SH-SY5Y (cell line): ENCODE measurements at regions not wholly inside any gene's neighbourhood (a gene's known extent, or its start where the extent isn't known, plus 50 kb on each side); places are given as distances from the start of the nearest gene placed in this dataset.

ENCODE experiments used
- GATA2 ChIP-seq: IDR thresholded peaks from 2 replicates; pipeline ENCODE4 v1.6.1; 2011; ENCODE audit warnings: mild to moderate bottlenecking, low read depth, low read length
- GATA3 ChIP-seq: IDR thresholded peaks from 2 replicates; pipeline ENCODE4 v1.6.1; 2011; ENCODE audit warnings: low read depth, mild to moderate bottlenecking, low read length, moderate library complexity

DNA sequence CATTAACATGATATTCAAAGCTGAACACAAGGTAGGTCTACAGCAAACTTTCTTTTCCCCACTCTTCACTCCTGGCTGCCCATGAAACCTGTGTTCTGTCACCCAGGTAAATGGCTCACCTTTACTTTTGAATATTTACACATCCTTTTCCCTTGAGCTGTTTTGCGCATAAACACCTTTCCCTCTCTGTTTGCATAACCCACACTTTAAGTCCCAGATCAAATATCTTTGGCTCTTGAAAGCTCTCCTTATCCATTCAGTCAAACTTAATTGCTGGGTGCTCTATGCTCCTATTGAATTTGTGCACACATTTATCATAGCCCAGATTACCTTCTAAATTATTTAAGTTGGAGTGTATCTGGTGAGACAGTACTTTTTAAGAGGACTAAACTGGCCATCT, 51.7 kb upstream of the ATP8A1 start:
- TF ChIP-seq GATA3: no peak
- TF ChIP-seq GATA2: no peak
